ENCODE measurements at regions not wholly inside any gene's neighbourhood (a gene's known extent, or its start where the extent isn't known, plus 50 kb on each side); places are given as distances from the start of the nearest gene placed in this dataset.

- ATAC-seq (no peak), FAIRE-seq (no peak), DNase-seq (ENCODE audit: low read depth in 1 of 2, low spot score in 1 of 2) (no peak)
- TF ChIP-seq EP300 (IDR thresholded peaks at IDR 0.05) (no peak), GATA3 (IDR thresholded peaks at IDR 0.05; ENCODE audit: borderline replicate concordance) (no peak)
- TF ChIP-seq, protein P1, sequence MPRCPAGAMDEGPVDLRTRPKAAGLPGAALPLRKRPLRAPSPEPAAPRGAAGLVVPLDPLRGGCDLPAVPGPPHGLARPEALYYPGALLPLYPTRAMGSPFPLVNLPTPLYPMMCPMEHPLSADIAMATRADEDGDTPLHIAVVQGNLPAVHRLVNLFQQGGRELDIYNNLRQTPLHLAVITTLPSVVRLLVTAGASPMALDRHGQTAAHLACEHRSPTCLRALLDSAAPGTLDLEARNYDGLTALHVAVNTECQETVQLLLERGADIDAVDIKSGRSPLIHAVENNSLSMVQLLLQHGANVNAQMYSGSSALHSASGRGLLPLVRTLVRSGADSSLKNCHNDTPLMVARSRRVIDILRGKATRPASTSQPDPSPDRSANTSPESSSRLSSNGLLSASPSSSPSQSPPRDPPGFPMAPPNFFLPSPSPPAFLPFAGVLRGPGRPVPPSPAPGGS (IDR thresholded peaks at IDR 0.05) = no peak
- TF ChIP-seq, protein P2, sequence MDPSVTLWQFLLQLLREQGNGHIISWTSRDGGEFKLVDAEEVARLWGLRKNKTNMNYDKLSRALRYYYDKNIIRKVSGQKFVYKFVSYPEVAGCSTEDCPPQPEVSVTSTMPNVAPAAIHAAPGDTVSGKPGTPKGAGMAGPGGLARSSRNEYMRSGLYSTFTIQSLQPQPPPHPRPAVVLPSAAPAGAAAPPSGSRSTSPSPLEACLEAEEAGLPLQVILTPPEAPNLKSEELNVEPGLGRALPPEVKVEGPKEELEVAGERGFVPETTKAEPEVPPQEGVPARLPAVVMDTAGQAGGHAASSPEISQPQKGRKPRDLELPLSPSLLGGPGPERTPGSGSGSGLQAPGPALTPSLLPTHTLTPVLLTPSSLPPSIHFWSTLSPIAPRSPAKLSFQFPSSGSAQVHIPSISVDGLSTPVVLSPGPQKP (IDR thresholded peaks at IDR 0.05; ENCODE audit: low read depth, low read length) = no peak
- ChIA-PET POLR2A (no interaction called here), CTCF (interaction anchor here (0.6 to 4.2 kb wide), 6 partner anchors 9 to 595 kb away, joined by 3 to 17 read pairs (median 8); no protein-coding TSS in a partner anchor)
- no peak overlapping the region for H3K4me3 ChIP-seq
- H3K4me1 ChIP-seq = peaks cover 27% of the 10 kb centered on the region
- H3K9me3 ChIP-seq = no peaks in the 10 kb centered on the region
- no peak overlapping the region for H3K27ac ChIP-seq
- 83% methylated on average over 9 of the region's 15 CpGs for WGBS (ENCODE audit: missing lambda C conversion rate)
- H3K4me2 ChIP-seq = no peak overlapping the region
Observed at GRCh38 chr6:37556881-37557644, 57.4 kb upstream of the CCDC167 start.

DNA sequence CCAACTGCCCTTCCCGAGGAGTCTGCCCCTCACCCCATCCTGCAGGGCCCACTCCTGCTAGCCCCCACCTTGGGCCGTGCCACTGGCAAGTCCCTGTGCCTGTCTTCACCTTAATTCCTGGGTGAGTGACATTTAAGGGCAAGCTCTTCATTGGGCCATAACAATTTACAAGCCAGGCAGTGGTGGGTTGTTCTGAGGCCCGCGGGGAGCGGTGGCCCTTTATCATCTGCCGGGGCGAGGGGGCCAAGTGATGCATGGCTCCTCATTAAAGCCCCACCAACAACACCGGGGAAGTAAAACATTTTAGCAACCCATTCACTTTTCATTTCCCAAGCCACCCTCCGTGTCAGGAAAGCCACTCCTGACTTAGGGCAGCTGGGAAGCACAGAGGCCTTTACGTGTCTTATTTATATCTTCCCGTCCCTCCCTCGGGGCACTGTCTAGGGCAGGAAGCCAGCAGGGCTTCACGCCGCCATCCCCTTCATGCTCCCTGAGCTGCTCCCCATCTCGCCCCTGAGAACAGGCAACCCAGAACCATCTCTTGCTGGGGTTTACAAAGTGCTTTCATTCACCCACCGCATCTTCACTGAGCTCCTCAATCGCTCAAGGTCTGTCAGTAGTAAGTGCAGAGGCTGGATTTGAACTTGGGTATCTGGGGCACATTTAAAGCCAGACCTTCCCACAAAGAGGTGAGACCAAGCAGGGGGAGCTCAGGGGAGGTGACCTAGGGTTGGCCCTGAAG is 55.5 kb upstream of the CCDC167 start:
- TF ChIP-seq SREBF2 (IDR thresholded peaks at IDR 0.05) = no peak
- no peak for TF ChIP-seq BHLHE40 (IDR thresholded peaks at IDR 0.05; ENCODE audit: low read depth, low read length)
- no peak overlapping the region; the same call in 2 of the 3 replicates for H3K4me2 ChIP-seq
- H3K4me1 ChIP-seq = peaks cover 35% of the 10 kb centered on the region
- H3K4me3 ChIP-seq = no peak overlapping the region
- H3K9me3 ChIP-seq = no peaks in the 10 kb centered on the region
- POLR2A ChIA-PET = no interaction called here
- WGBS (ENCODE audit: missing lambda C conversion rate) = 86% methylated on average over 15 of the region's 17 CpGs
- peak overlapping the region in 1 of 2 experiments; percentile 80; a peak in 3 of 6 replicates for H3K27ac ChIP-seq
- no peak for DNase-seq (ENCODE audit: low read depth in 1 of 2, low spot score in 1 of 2)
- FAIRE-seq = no peak
- CTCF ChIA-PET = interaction anchor here (1.0 to 4.2 kb wide), 5 partner anchors 10 to 137 kb away, joined by 3 to 17 read pairs (median 10); no protein-coding TSS in a partner anchor
- no peak for ATAC-seq

DNA sequence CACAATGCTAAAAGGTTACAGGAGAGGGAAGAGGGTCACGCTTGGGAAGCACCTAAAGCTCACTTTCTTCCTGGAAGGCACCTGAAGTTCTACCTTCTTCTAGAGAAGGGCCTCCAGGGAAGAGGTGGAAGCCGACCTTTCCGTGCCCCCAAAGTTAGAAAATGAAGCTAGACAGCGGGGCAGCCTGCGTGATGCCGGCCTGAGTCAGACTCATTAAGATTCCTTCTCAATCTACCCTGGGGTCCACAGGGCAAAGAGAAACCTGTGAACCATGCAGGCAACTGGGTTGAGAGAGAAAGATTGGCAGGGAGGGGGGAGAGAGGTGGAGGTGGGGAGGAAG is 54.8 kb upstream of the CCDC167 start:
- ATAC-seq (peak in 1 of 2 experiments; percentile 38; a peak in 1 of 6 replicates), FAIRE-seq (no peak), DNase-seq (ENCODE audit: low read depth in 1 of 2, low spot score in 1 of 2) (no peak)
- H3K4me1 ChIP-seq = peaks cover 35% of the 10 kb centered on the region
- H3K4me3 ChIP-seq = no peak overlapping the region
- POLR2A ChIA-PET = no interaction called here
- WGBS (ENCODE audit: missing lambda C conversion rate) = 19% methylated on average over 6 of the region's 6 CpGs
- CTCF ChIA-PET = interaction anchor here (2.9 to 4.2 kb wide), 3 partner anchors 11 to 138 kb away, joined by 10 to 17 read pairs (median 13); no protein-coding TSS in a partner anchor
- TF ChIP-seq HOXA7 (CRISPR knock-in tag; IDR thresholded peaks at IDR 0.05) = no peak
- no peak for TF ChIP-seq CHD4 (IDR thresholded peaks at IDR 0.05; ENCODE audit: borderline replicate concordance)
- no peak for TF ChIP-seq SREBF2 (IDR thresholded peaks at IDR 0.05)
- peak overlapping the region; percentile 56 to 80 for H3K27ac ChIP-seq
- peak overlapping the region; percentile 51 for H3K4me2 ChIP-seq
- H3K9me3 ChIP-seq = no peaks in the 10 kb centered on the region

DNA sequence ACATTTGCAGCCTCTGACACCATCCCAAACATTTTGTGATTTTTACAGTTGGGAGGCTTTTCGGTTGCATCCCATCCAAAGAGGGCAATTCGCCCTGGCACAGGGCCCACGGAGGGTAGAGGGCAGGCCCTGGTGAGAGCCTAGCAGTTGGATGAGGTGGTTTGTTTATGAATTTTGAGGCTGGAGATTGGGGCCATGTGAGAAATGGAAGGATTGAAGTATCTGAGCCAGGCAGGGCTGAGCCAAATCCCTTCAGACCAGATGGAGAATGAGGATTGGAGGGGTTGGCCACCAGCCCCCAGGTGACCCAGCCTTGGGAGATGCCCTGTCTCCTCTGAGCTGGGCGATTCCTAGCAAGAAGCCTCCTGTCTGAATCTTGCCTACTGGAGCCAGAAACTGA is 52.6 kb upstream of the CCDC167 start:
- no peak overlapping the region for H3K4me2 ChIP-seq
- no peak overlapping the region for H3K4me3 ChIP-seq
- no peak for DNase-seq (ENCODE audit: low read depth in 1 of 2, low spot score in 1 of 2)
- peaks cover 39% of the 10 kb centered on the region for H3K4me1 ChIP-seq
- H3K9me3 ChIP-seq = no peaks in the 10 kb centered on the region
- ChIA-PET CTCF (interaction anchor here (2.6 kb wide), 1 partner anchor 14 kb away, joined by 8 read pairs; no protein-coding TSS in a partner anchor), POLR2A (no interaction called here)
- peak overlapping the region in 1 of 2 experiments; percentile 69; a peak in 2 of 6 replicates for H3K27ac ChIP-seq
- no peak for FAIRE-seq
- no peak for ATAC-seq
- WGBS (ENCODE audit: missing lambda C conversion rate) = 77% methylated on average over 4 of the region's 4 CpGs
- no peak for TF ChIP-seq NFE2L2 (conservative IDR thresholded peaks at IDR 0.05; ENCODE audit: low read length)
- no peak for TF ChIP-seq EHF (CRISPR knock-in tag; IDR thresholded peaks at IDR 0.05)
- no peak for TF ChIP-seq POLR2A (IDR thresholded peaks at IDR 0.05; ENCODE audit: low read length)
- TF ChIP-seq KDM1A (IDR thresholded peaks at IDR 0.05; ENCODE audit: low read depth) = no peak
- no peak for TF ChIP-seq GATA3 (IDR thresholded peaks at IDR 0.05; ENCODE audit: borderline replicate concordance)
- no peak for TF ChIP-seq RFX5 (IDR thresholded peaks at IDR 0.05)
- TF ChIP-seq EHMT2 (IDR thresholded peaks at IDR 0.05; ENCODE audit: low read depth) = no peak
- TF ChIP-seq E2F6 (IDR thresholded peaks at IDR 0.05; ENCODE audit: borderline replicate concordance, low read depth) = no peak
- no peak for TF ChIP-seq BHLHE40 (IDR thresholded peaks at IDR 0.05; ENCODE audit: low read depth, low read length)
- no peak for TF ChIP-seq ZC3H11A (IDR thresholded peaks at IDR 0.05)
- TF ChIP-seq RCOR1 (IDR thresholded peaks at IDR 0.05; ENCODE audit: low read depth, low read length) = no peak
- TF ChIP-seq REST (IDR thresholded peaks at IDR 0.05) = no peak
- TF ChIP-seq, protein P2 (IDR thresholded peaks at IDR 0.05; ENCODE audit: low read depth, low read length) = no peak
- no peak for TF ChIP-seq JUNB (IDR thresholded peaks at IDR 0.05)
- no peak for TF ChIP-seq TFCP2L1 (CRISPR knock-in tag; IDR thresholded peaks at IDR 0.05)

Measured in A549 (cell line).